A673 (cell line): ENCODE measurements at regions not wholly inside any gene's neighbourhood (a gene's known extent, or its start where the extent isn't known, plus 50 kb on each side); places are given as distances from the start of the nearest gene placed in this dataset.

Experiments used
- BruUV-seq: library from RNA; stranded (reverse); fragments of 400-500 nt; replicated peaks from 2 replicates; lab custom pipeline; 2021; lab: Mats Ljungman, UMichigan
- CTCF ChIA-PET: fragments of 300-600 bp; sonication (Branson Sonifier 250); formaldehyde crosslinking; loops from one replicate; lab custom pipeline; 2022; ENCODE audit warnings: antibody characterized with exemption; lab: Charles Lee
- POLR2A ChIA-PET: fragments of 300-600 bp; sonication (Branson Sonifier 250); formaldehyde crosslinking; loops from one replicate; lab custom pipeline; 2022; ENCODE audit warnings: antibody characterized with exemption; ENCODE audit not compliant: low non-redundant PET; lab: Charles Lee
- DNase-seq: peaks from one replicate; pipeline ENCODE4 v3.0.0-alpha.2; 2015; ENCODE audit warnings: low spot score
- H3K27ac ChIP-seq: fragments of 200-600 bp; sonication (generic); 2 replicates; pipeline ENCODE4 v1.5.1; 2016; ENCODE audit warnings: mixed run types, low read depth, mild to moderate bottlenecking, mixed read lengths, antibody characterized with exemption, low read length; ENCODE audit not compliant: poor library complexity, severe bottlenecking
- H3K27me3 ChIP-seq: fragments of 200-600 bp; sonication (generic); replicated peaks from 2 replicates; pipeline ENCODE4 v1.6.1; 2017; ENCODE audit warnings: mixed run types, low read depth, mild to moderate bottlenecking, mixed read lengths, antibody characterized with exemption, low read length; ENCODE audit not compliant: insufficient read depth, poor library complexity
- H3K36me3 ChIP-seq: fragments of 200-600 bp; sonication (generic); 2 replicates; pipeline ENCODE4 v1.6.1; 2016; ENCODE audit warnings: mixed run types, mild to moderate bottlenecking, mixed read lengths, antibody characterized with exemption, low read length; ENCODE audit not compliant: insufficient read depth, poor library complexity, severe bottlenecking
- H3K4me1 ChIP-seq: fragments of 200-600 bp; sonication (generic); 2 replicates; pipeline ENCODE4 v1.6.1; 2017; ENCODE audit warnings: mixed run types, mild to moderate bottlenecking, mixed read lengths, antibody characterized with exemption, low read length; ENCODE audit not compliant: insufficient read depth, poor library complexity, severe bottlenecking
- H3K4me3 ChIP-seq: fragments of 200-600 bp; sonication (generic); 2 replicates; pipeline ENCODE4 v1.5.1; 2016; ENCODE audit warnings: low read depth, mixed run types, mild to moderate bottlenecking, mixed read lengths, low read length; ENCODE audit not compliant: poor library complexity, severe bottlenecking
- H3K9me3 ChIP-seq: fragments of 200-600 bp; sonication (generic); 2 replicates; pipeline ENCODE4 v1.6.1; 2016; ENCODE audit warnings: mixed run types, low read depth, mild to moderate bottlenecking, mixed read lengths, antibody characterized with exemption, low read length; ENCODE audit not compliant: poor library complexity, severe bottlenecking
- CTCF ChIP-seq: fragments of 300-800, 200-600 bp; sonication (generic); conservative IDR thresholded peaks from 2 replicates; pipeline ENCODE4 v1.5.1; 2017; ENCODE audit warnings: low read depth, mild to moderate bottlenecking, antibody characterized with exemption, low read length, moderate library complexity, mixed read lengths
- EZH2 ChIP-seq: fragments of 200-600 bp; sonication (generic); IDR thresholded peaks from 2 replicates; pipeline ENCODE4 v1.6.1; 2017; ENCODE audit warnings: borderline replicate concordance, low read depth, mild to moderate bottlenecking, mixed read lengths, antibody characterized with exemption, low read length; ENCODE audit not compliant: poor library complexity, severe bottlenecking
- intact Hi-C: fragments of 100-400 bp; cut with micrococcal nuclease; formaldehyde crosslinking; loops from one replicate; pipeline ENCODE4 v1.10.0; 2022; ENCODE audit not compliant: unreplicated experiment

- no TSS peak for BruUV-seq
- Histone ChIP-seq H3K4me3 (no peak overlapping the region), H3K9me3 (no peaks in the 10 kb centered on the region), H3K27ac (no peak overlapping the region), H3K36me3 (no peaks in the 10 kb centered on the region), H3K4me1 (no peaks in the 10 kb centered on the region), H3K27me3 (no peaks in the 10 kb centered on the region)
- CTCF ChIA-PET = no interaction called here
- POLR2A ChIA-PET = no interaction called here
- intact Hi-C loops = no loop called here
- DNase-seq = no peak
- TF ChIP-seq CTCF (no peak), EZH2 (no peak)
Measured at GRCh38 chr14:56351861-56352260, 227.7 kb upstream of the TMEM260 start.

- no TSS peak for BruUV-seq
- H3K27ac ChIP-seq = no peak overlapping the region
- TF ChIP-seq CTCF (no peak), EZH2 (no peak)
- ChIA-PET CTCF (no interaction called here), POLR2A (no interaction called here)
- no peaks in the 10 kb centered on the region for H3K36me3 ChIP-seq
- DNase-seq = no peak
- no peak overlapping the region for H3K4me3 ChIP-seq
- no peaks in the 10 kb centered on the region for H3K4me1 ChIP-seq
- intact Hi-C loops = no loop called here
- no peaks in the 10 kb centered on the region for H3K27me3 ChIP-seq
- no peaks in the 10 kb centered on the region for H3K9me3 ChIP-seq
Measured at GRCh38 chr14:56352999-56353398, 226.6 kb upstream of the TMEM260 start.

- H3K27ac ChIP-seq = no peak overlapping the region
- POLR2A ChIA-PET = no interaction called here
- H3K9me3 ChIP-seq = no peaks in the 10 kb centered on the region
- H3K27me3 ChIP-seq = no peaks in the 10 kb centered on the region
- H3K4me1 ChIP-seq = no peaks in the 10 kb centered on the region
- no peak overlapping the region for H3K4me3 ChIP-seq
- no peak for TF ChIP-seq EZH2
- no peak for TF ChIP-seq CTCF
- no peaks in the 10 kb centered on the region for H3K36me3 ChIP-seq
- DNase-seq = no peak
- no TSS peak for BruUV-seq
- CTCF ChIA-PET = no interaction called here
- intact Hi-C loops = no loop called here
Measured at GRCh38 chr14:56357428-56357827, 222.2 kb upstream of the TMEM260 start.
